ENCODE measurements at regions not wholly inside any gene's neighbourhood (a gene's known extent, or its start where the extent isn't known, plus 50 kb on each side); places are given as distances from the start of the nearest gene placed in this dataset.
"Not testable (repeated sequence)": the region's sequence is repeated elsewhere in the genome, so short reads cannot be mapped to it uniquely, and the experiment has no call there.

GRCh38 chr2:156947261-156947660 is 310.2 kb upstream of the GALNT5 start:
- Histone ChIP-seq H3K4me1 (ENCODE audit: insufficient read depth, low read length) (no peaks in the 10 kb centered on the region), H3K4me3 (ENCODE audit: low read length) (no peak overlapping the region), H2AFZ (ENCODE audit: low read depth, low read length) (no peak overlapping the region), H3K36me3 (ENCODE audit: insufficient read depth, low read length) (no peaks in the 10 kb centered on the region), H3K27me3 (ENCODE audit: insufficient read depth, low read length) (no peaks in the 10 kb centered on the region), H3K9me3 (ENCODE audit: low read length) (no peaks in the 10 kb centered on the region)

- Histone ChIP-seq H3K27me3 (ENCODE audit: insufficient read depth, low read length) (no peaks in the 10 kb centered on the region), H2AFZ (ENCODE audit: low read depth, low read length) (no peak overlapping the region), H3K4me3 (ENCODE audit: low read length) (no peak overlapping the region), H3K36me3 (ENCODE audit: insufficient read depth, low read length) (no peaks in the 10 kb centered on the region), H3K4me1 (ENCODE audit: insufficient read depth, low read length) (no peaks in the 10 kb centered on the region), H3K9me3 (ENCODE audit: low read length) (peaks cover 11% of the 10 kb centered on the region)
Observed at GRCh38 chr2:156955701-156956100, 301.8 kb upstream of the GALNT5 start.

GRCh38 chr2:156956161-156956560 is 301.3 kb upstream of the GALNT5 start:
- H3K36me3 ChIP-seq (ENCODE audit: insufficient read depth, low read length) = no peaks in the 10 kb centered on the region
- H3K27me3 ChIP-seq (ENCODE audit: insufficient read depth, low read length) = no peaks in the 10 kb centered on the region
- no peaks in the 10 kb centered on the region for H3K4me1 ChIP-seq (ENCODE audit: insufficient read depth, low read length)
- no peak overlapping the region for H3K4me3 ChIP-seq (ENCODE audit: low read length)
- no peak overlapping the region for H2AFZ ChIP-seq (ENCODE audit: low read depth, low read length)
- H3K9me3 ChIP-seq (ENCODE audit: low read length) = peaks cover 11% of the 10 kb centered on the region

GRCh38 chr2:156958374-156958773 is 299.1 kb upstream of the GALNT5 start:
- no peak overlapping the region for H3K4me3 ChIP-seq (ENCODE audit: low read length)
- no peaks in the 10 kb centered on the region for H3K4me1 ChIP-seq (ENCODE audit: insufficient read depth, low read length)
- H3K27me3 ChIP-seq (ENCODE audit: insufficient read depth, low read length) = no peaks in the 10 kb centered on the region
- H3K36me3 ChIP-seq (ENCODE audit: insufficient read depth, low read length) = no peaks in the 10 kb centered on the region
- no peak overlapping the region for H2AFZ ChIP-seq (ENCODE audit: low read depth, low read length)
- H3K9me3 ChIP-seq (ENCODE audit: low read length) = peaks cover 11% of the 10 kb centered on the region

GRCh38 chr2:156959481-156959880 is 298.0 kb upstream of the GALNT5 start:
- no peaks in the 10 kb centered on the region for H3K36me3 ChIP-seq (ENCODE audit: insufficient read depth, low read length)
- H2AFZ ChIP-seq (ENCODE audit: low read depth, low read length) = no peak overlapping the region
- no peaks in the 10 kb centered on the region for H3K4me1 ChIP-seq (ENCODE audit: insufficient read depth, low read length)
- H3K9me3 ChIP-seq (ENCODE audit: low read length) = peaks cover 11% of the 10 kb centered on the region
- H3K27me3 ChIP-seq (ENCODE audit: insufficient read depth, low read length) = no peaks in the 10 kb centered on the region
- H3K4me3 ChIP-seq (ENCODE audit: low read length) = no peak overlapping the region

GRCh38 chr2:156982615-156983014 is 274.9 kb upstream of the GALNT5 start:
- Histone ChIP-seq H3K4me1 (ENCODE audit: insufficient read depth, low read length) (no peaks in the 10 kb centered on the region), H3K4me3 (ENCODE audit: low read length) (no peak overlapping the region), H3K36me3 (ENCODE audit: insufficient read depth, low read length) (no peaks in the 10 kb centered on the region)

GRCh38 chr2:156986339-156986988 is 271.0 kb upstream of the GALNT5 start:
- Histone ChIP-seq H3K36me3 (ENCODE audit: insufficient read depth, low read length) (no peaks in the 10 kb centered on the region), H3K27me3 (ENCODE audit: insufficient read depth, low read length) (no peaks in the 10 kb centered on the region), H2AFZ (ENCODE audit: low read depth, low read length) (no peak overlapping the region), H3K9me3 (ENCODE audit: low read length) (no peaks in the 10 kb centered on the region), H3K4me1 (ENCODE audit: insufficient read depth, low read length) (no peaks in the 10 kb centered on the region), H3K4me3 (ENCODE audit: low read length) (no peak overlapping the region)

More at GRCh38 chr2:156982615-156983014, 274.9 kb upstream of the GALNT5 start:
- Histone ChIP-seq H3K27me3 (ENCODE audit: insufficient read depth, low read length) (no peaks in the 10 kb centered on the region), H3K9me3 (ENCODE audit: low read length) (no peaks in the 10 kb centered on the region), H2AFZ (ENCODE audit: low read depth, low read length) (no peak overlapping the region)

- Histone ChIP-seq H2AFZ (ENCODE audit: low read depth, low read length) (no peak overlapping the region), H3K36me3 (ENCODE audit: insufficient read depth, low read length) (no peaks in the 10 kb centered on the region), H3K4me3 (ENCODE audit: low read length) (no peak overlapping the region), H3K4me1 (ENCODE audit: insufficient read depth, low read length) (peaks cover 2% of the 10 kb centered on the region), H3K9me3 (ENCODE audit: low read length) (no peaks in the 10 kb centered on the region), H3K27me3 (ENCODE audit: insufficient read depth, low read length) (no peaks in the 10 kb centered on the region)
Observed at GRCh38 chr2:156999661-157000060, 257.8 kb upstream of the GALNT5 start.

GRCh38 chr2:157004789-157005188 is 252.7 kb upstream of the GALNT5 start:
- no peaks in the 10 kb centered on the region for H3K36me3 ChIP-seq (ENCODE audit: insufficient read depth, low read length)
- no peaks in the 10 kb centered on the region for H3K27me3 ChIP-seq (ENCODE audit: insufficient read depth, low read length)
- H3K4me3 ChIP-seq (ENCODE audit: low read length) = no peak overlapping the region
- H3K4me1 ChIP-seq (ENCODE audit: insufficient read depth, low read length) = peaks cover 10% of the 10 kb centered on the region
- H3K9me3 ChIP-seq (ENCODE audit: low read length) = no peaks in the 10 kb centered on the region
- H2AFZ ChIP-seq (ENCODE audit: low read depth, low read length) = no peak overlapping the region

- no peaks in the 10 kb centered on the region for H3K27me3 ChIP-seq (ENCODE audit: insufficient read depth, low read length)
- no peaks in the 10 kb centered on the region for H3K9me3 ChIP-seq (ENCODE audit: low read length)
- no peaks in the 10 kb centered on the region for H3K36me3 ChIP-seq (ENCODE audit: insufficient read depth, low read length)
- H3K4me3 ChIP-seq (ENCODE audit: low read length) = no peak overlapping the region
- no peaks in the 10 kb centered on the region for H3K4me1 ChIP-seq (ENCODE audit: insufficient read depth, low read length)
- H2AFZ ChIP-seq (ENCODE audit: low read depth, low read length) = no peak overlapping the region
Observed at GRCh38 chr2:157015015-157015575, 242.4 kb upstream of the GALNT5 start.

GRCh38 chr2:157023264-157023663 is 234.2 kb upstream of the GALNT5 start:
- H3K36me3 ChIP-seq (ENCODE audit: insufficient read depth, low read length); H3K9me3 ChIP-seq (ENCODE audit: low read length); H3K4me1 ChIP-seq (ENCODE audit: insufficient read depth, low read length); H3K27me3 ChIP-seq (ENCODE audit: insufficient read depth, low read length); H2AFZ ChIP-seq (ENCODE audit: low read depth, low read length); H3K4me3 ChIP-seq (ENCODE audit: low read length): not testable (repeated sequence)

GRCh38 chr2:157024129-157024528 is 233.4 kb upstream of the GALNT5 start:
- H3K4me3 ChIP-seq (ENCODE audit: low read length) = no peak overlapping the region
- H3K9me3 ChIP-seq (ENCODE audit: low read length) = no peaks in the 10 kb centered on the region
- no peaks in the 10 kb centered on the region for H3K4me1 ChIP-seq (ENCODE audit: insufficient read depth, low read length)
- H2AFZ ChIP-seq (ENCODE audit: low read depth, low read length) = no peak overlapping the region
- H3K36me3 ChIP-seq (ENCODE audit: insufficient read depth, low read length) = no peaks in the 10 kb centered on the region
- H3K27me3 ChIP-seq (ENCODE audit: insufficient read depth, low read length) = no peaks in the 10 kb centered on the region

GRCh38 chr2:157032017-157032416 is 225.5 kb upstream of the GALNT5 start:
- Histone ChIP-seq H2AFZ (ENCODE audit: low read depth, low read length) (no peak overlapping the region), H3K27me3 (ENCODE audit: insufficient read depth, low read length) (no peaks in the 10 kb centered on the region), H3K4me1 (ENCODE audit: insufficient read depth, low read length) (no peaks in the 10 kb centered on the region), H3K36me3 (ENCODE audit: insufficient read depth, low read length) (no peaks in the 10 kb centered on the region), H3K9me3 (ENCODE audit: low read length) (no peaks in the 10 kb centered on the region), H3K4me3 (ENCODE audit: low read length) (no peak overlapping the region)

- no peak overlapping the region for H2AFZ ChIP-seq (ENCODE audit: low read depth, low read length)
- H3K27me3 ChIP-seq (ENCODE audit: insufficient read depth, low read length) = no peaks in the 10 kb centered on the region
- no peak overlapping the region for H3K4me3 ChIP-seq (ENCODE audit: low read length)
- H3K4me1 ChIP-seq (ENCODE audit: insufficient read depth, low read length) = no peaks in the 10 kb centered on the region
- H3K36me3 ChIP-seq (ENCODE audit: insufficient read depth, low read length) = no peaks in the 10 kb centered on the region
- H3K9me3 ChIP-seq (ENCODE audit: low read length) = no peaks in the 10 kb centered on the region
Observed at GRCh38 chr2:157036726-157037125, 220.8 kb upstream of the GALNT5 start.

Measured in neuron (in vitro differentiated cells).